NK-92 treated with Interleukin-12 subunit alpha and Interleukin-12 subunit beta, amount 100 ng/mL, for 24 hours (cell line): ENCODE measurements at regions not wholly inside any gene's neighbourhood (a gene's known extent, or its start where the extent isn't known, plus 50 kb on each side); places are given as distances from the start of the nearest gene placed in this dataset.
A peak's percentile ranks its signal among the peaks of the same experiment; 100 is the strongest.
"Not testable (repeated sequence)": the region's sequence is repeated elsewhere in the genome, so short reads cannot be mapped to it uniquely, and the experiment has no call there.

ENCODE experiments used
- DNase-seq: peaks from one replicate; lab custom pipeline; 2025; lab: John Stamatoyannopoulos, UW

- no peak for DNase-seq
These were observed 103.0 kb upstream of the RAP1B start for GRCh38 chr12:68507657-68508056.

GRCh38 chr12:68508576-68508975 is 102.1 kb upstream of the RAP1B start:
- DNase-seq = no peak

- DNase-seq = no peak
These were observed 101.5 kb upstream of the RAP1B start for GRCh38 chr12:68509242-68509641.

GRCh38 chr12:68510397-68510796 is 100.3 kb upstream of the RAP1B start:
- no peak for DNase-seq

- DNase-seq = no peak
These were observed 95.8 kb upstream of the RAP1B start for GRCh38 chr12:68514807-68515411.

GRCh38 chr12:68515793-68516192 is 94.9 kb upstream of the RAP1B start:
- DNase-seq = no peak

GRCh38 chr12:68521321-68521839 is 89.3 kb upstream of the RAP1B start:
- DNase-seq = no peak

GRCh38 chr12:68521848-68522502 is 88.7 kb upstream of the RAP1B start:
- no peak for DNase-seq

GRCh38 chr12:68529466-68529865 is 81.2 kb upstream of the RAP1B start:
- no peak for DNase-seq

- no peak for DNase-seq
These were observed 80.8 kb upstream of the RAP1B start for GRCh38 chr12:68529869-68530268.

- no peak for DNase-seq
These were observed 80.4 kb upstream of the RAP1B start for GRCh38 chr12:68530299-68530698.

- no peak for DNase-seq
These were observed 79.7 kb upstream of the RAP1B start for GRCh38 chr12:68530965-68531364.

GRCh38 chr12:68532204-68532886 is 78.4 kb upstream of the RAP1B start:
- no peak for DNase-seq

- no peak for DNase-seq
These were observed 77.8 kb upstream of the RAP1B start for GRCh38 chr12:68532887-68533248.

GRCh38 chr12:68534108-68534507 is 76.6 kb upstream of the RAP1B start:
- no peak for DNase-seq

- DNase-seq = no peak
These were observed 73.7 kb upstream of the RAP1B start for GRCh38 chr12:68536885-68537485.

GRCh38 chr12:68537571-68537970 is 73.1 kb upstream of the RAP1B start:
- DNase-seq = no peak

- peak; percentile 12 for DNase-seq
These were observed 71.7 kb upstream of the RAP1B start for GRCh38 chr12:68538726-68539614.

- no peak for DNase-seq
These were observed 71.1 kb upstream of the RAP1B start for GRCh38 chr12:68539615-68539952.

- DNase-seq = not testable (repeated sequence)
These were observed 69.9 kb upstream of the RAP1B start for GRCh38 chr12:68540768-68541167.

GRCh38 chr12:68547318-68547717 is 63.4 kb upstream of the RAP1B start:
- not testable (repeated sequence) for DNase-seq
